ENCODE measurements at regions not wholly inside any gene's neighbourhood (a gene's known extent, or its start where the extent isn't known, plus 50 kb on each side); places are given as distances from the start of the nearest gene placed in this dataset.
A peak's percentile ranks its signal among the peaks of the same experiment; 100 is the strongest.
"Not testable (repeated sequence)": the region's sequence is repeated elsewhere in the genome, so short reads cannot be mapped to it uniquely, and the experiment has no call there.

DNA sequence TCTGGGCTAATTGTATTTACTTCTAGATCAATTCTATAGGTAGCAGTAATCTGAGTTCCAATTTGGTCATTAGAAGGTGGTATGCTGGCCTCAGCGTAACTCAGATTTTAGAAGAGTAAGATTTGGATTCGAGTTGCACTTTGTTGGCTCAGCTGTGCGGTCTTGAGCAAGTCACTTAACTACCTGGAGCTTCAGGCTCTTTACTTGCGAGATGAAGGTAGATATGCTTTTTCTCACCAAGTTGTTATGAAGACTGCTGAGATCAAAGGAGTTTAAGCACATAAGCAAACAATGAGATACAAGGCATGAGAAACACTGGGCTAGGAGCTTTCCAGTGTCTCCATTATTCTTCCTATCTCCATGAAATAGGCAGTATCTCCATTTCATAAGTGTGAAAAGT, 133.8 kb upstream of the RANBP3L start:
- no peak for DNase-seq

GRCh38 chr5:36436306-36436705, 134.6 kb upstream of the RANBP3L start:
- DNase-seq = no peak

- no peak for DNase-seq
Observed at GRCh38 chr5:36438765-36439561, 137.3 kb upstream of the RANBP3L start.

DNA sequence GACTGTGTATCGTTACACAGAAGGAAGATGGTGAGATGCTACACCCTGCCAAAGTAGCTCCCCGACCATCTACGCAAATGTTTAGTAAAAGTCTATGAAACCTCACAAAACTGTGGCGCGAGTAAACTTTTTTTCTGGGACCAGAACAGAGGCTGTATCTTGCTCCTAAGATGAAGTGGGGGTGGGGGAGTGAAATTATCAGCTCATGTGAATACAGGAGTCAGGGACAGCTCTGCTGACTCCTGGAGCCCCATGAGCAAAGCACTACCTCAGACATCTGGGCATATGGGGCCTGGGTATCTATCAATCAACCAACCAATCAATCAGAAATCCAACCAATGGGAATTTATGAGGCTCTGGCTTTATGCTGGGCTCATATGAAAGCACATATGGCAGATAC, 138.6 kb upstream of the RANBP3L start:
- DNase-seq = no peak

DNA sequence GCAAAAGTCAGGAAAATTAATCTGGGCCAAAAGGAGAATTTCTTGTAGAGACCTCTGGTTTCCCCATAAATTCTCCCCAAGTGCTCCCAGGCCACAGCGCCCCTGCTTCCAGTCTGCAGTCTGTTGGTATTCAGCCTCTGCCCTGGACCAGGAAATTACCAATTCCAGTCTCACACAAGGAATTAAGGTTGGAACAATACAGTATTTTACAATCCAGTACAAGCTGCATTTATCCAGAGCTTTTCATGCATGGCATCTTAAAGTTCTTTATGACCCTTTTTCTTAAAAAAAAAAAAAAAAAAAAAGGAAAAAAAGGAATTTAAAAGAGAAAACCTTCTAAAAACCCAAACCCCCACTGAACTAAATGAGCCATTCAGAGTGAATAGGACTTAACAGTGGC, 139.6 kb upstream of the RANBP3L start:
- no peak for DNase-seq

DNA sequence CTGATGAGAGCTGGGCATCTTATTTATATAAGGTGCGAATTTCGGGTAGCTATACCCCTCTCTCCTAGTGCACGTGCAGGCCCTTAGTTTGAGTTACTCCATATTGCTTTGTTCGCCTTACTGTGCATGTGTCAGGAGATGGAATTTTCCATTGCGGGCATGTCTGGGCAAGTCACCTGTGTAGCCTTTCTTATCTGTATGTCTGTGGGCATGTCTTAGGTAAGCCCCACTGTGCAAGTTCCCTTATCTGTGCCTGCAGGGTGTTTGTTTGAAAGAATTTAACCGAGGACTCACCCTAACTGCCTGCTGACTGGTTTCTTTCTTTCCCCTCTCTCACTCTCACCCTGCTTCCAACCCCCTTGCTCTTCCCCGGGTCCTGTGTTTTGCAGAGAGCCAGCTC, 140.7 kb upstream of the RANBP3L start:
- DNase-seq = peak; percentile 30

- peak; percentile 22 for DNase-seq
Observed at GRCh38 chr5:36442796-36443195, 141.1 kb upstream of the RANBP3L start.

DNA sequence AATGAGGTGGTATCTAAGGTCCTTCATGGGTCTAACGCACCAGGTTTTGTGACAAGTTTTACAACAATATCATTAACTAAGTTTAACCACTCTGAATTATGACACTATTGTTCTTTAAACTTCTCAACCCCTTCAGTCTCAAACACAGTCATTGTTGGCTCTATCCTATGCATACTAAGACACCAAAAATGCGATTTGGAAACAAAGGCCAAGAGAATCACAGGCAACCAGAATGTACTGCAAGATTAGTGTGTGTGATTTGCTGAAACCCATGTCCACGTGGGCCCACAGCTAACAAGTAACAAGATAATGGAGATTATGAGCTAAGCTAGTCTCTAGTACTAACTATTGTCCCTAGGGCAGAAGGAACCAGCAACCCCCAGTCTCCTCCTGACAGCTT, 142.2 kb upstream of the RANBP3L start:
- DNase-seq = no peak

GRCh38 chr5:36444582-36445418, 143.1 kb upstream of the RANBP3L start:
- no peak for DNase-seq

DNA sequence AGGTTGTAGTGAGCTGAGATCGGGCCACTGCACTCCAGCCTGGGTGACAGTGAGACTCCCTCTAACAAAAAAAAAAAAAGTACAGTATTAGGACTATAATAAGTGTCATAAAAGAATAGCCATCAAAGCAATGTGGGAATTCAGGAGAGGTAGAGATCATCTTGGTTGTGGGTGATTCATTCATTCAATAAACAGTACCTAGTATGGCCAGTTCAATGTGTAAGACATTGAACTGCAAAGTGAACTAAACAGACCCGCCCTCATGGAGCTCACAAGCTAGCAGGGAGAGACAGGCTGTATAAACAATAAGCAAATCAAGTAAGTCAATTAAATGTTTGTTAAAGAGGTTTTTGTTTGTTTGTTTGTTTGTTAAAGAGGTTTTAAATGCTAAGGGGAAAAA, 146.1 kb upstream of the RANBP3L start:
- DNase-seq = no peak

DNA sequence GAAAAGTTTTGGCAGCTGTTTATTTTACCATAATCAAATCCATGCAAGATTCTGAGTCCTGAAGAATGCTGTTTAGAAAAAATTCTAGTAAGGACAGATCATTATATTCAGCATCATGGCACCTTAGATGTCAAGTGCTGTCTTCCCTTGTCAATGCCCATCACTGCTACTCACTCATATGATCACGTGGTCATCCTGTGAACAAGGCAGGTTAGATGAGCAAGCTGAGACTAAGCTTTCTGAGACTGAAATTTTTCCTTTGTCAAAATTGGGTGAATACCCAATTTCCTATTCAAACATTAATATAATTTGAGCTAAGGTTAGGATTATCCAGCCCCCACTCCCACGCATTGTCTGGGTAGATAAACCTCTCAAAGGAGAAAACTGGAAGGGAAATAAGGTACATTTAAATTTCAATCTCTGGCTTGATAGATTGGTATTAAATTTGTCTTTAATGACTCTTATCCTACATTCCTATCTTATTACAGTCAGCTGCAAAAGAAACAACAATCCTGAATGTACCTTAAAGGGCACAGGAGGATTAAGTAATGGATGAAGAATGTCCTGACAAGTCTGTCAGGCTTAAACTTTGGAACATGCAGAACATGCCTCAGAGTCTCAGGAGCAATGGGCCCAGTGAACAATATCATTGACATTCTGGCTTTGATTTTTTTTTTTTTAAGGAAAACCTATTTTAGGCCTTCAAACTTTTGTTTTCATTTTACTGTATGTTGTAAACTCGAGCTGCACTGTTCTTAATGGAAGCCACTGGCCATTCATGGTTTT, 148.7 kb upstream of the RANBP3L start:
- DNase-seq = no peak

- no peak for DNase-seq
Observed at GRCh38 chr5:36452424-36453006, 150.8 kb upstream of the RANBP3L start.

DNA sequence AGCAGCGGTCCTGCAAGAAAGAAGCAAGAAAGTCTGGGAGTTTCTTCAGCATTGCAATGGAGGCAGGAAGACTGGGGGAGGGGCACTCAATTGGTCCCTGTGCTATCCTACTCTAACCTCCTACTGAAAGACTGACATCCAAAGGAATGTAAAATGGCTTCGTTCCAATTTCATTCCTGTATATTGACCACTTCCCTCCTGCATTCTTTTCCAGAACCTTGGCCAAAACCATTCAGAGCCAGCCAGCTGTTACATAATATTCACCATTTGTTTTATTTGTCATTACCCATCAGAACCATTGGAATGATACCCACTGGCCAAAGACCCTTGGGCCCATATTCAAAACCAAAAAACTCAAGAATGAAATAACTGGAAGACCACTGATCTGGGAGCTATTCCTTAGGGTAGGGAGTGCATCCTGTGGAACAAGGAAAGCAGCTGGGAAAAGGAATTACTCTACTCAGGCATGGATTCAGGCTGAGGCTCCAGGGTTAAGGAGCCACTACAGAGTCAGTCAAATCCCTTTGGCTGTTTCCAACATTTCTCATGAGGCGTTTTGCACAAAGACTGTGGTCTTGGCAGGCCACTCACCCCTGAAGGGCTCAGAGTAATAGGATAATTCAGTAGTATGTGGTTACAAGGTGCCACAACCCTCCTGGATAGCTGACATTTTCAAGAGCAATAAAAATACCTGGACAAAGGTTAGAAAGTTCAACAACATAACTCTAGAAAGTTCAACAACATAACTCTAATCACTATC, 148.7 kb upstream of the SLC1A3 start:
- no peak for DNase-seq

GRCh38 chr5:36458746-36459145, 147.7 kb upstream of the SLC1A3 start:
- DNase-seq = no peak

GRCh38 chr5:36459176-36460135, 146.9 kb upstream of the SLC1A3 start:
- DNase-seq = peak; percentile 49

GRCh38 chr5:36462295-36463021, 143.9 kb upstream of the SLC1A3 start:
- peak; percentile 41 for DNase-seq

GRCh38 chr5:36475942-36476341, 130.5 kb upstream of the SLC1A3 start:
- not testable (repeated sequence) for DNase-seq

DNA sequence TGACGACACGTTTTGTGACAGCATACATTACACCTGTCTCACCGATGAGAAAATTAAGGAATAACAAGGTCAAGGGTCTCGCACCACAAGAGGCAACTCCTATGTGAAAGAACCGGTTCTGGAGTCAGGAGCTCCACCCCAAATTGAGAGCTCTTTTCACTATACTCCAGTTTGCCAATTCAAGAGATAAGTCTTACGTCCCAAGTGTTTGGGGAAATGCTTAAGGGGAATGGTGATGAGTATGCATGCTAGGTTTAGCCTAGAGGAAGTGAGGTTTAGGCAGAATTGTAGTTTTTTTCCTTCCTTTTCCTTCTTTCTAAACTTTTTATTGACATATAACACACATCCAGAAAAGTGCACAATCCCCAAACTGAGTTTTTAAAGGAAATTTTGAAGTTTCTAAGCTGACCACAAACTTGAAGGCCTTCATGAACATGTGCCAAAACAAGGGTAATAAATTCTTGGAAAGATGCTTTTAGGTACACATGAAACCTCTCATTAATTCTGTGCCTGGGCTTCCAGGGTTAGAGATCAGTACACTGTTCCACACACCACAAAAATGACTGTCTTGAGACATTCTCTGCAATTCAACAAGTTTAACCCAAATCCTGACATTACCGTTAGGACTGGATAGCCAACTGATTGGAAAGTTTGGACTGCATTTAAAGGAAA, 127.6 kb upstream of the SLC1A3 start:
- no peak for DNase-seq

DNA sequence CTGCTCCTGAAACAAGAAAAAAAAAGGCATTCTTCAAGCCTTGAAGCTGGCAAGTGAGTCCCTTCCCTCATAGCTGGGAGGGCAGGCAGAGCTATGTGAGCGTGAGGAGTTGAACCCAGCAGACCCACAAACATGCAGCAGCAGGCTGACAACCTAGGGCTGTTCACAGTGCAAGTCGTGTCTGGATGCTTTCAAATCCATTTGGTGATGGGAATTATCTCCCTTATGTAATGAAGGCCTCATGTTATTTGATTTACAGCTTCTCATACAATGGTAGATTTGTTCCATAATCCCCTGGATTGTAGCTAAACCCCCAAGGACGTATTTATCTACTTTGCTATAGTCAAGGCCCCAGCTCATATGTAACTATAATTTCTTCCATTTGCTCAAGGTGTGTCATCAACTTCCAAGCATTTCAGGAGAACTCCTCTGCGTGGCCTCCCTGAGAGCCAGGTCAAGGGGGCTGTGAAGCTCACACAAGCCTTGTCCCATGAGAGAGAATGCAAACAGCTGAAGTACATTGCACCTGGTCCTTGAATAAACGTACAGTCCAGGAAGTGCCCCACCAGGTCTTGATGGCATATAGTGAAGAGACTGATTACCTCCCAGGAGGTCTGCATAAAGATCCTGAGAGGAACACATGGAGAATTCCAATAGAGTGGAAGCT, 124.8 kb upstream of the SLC1A3 start:
- DNase-seq = no peak

Data from OCI-M1 (cell line).